HEK293 (cell line): ENCODE measurements at regions not wholly inside any gene's neighbourhood (a gene's known extent, or its start where the extent isn't known, plus 50 kb on each side); places are given as distances from the start of the nearest gene placed in this dataset.

Source experiments
- CTCF ChIA-PET: fragments of 350-600 bp; formaldehyde crosslinking; extraction: SDS; loops from one replicate; lab custom pipeline; 2021; ENCODE audit warnings: antibody characterized with exemption; lab: Yijun Ruan, JAX
- POLR2A ChIA-PET: fragments of 300-600 bp; formaldehyde crosslinking; extraction: SDS; loops from one replicate; lab custom pipeline; 2020; ENCODE audit warnings: antibody characterized with exemption, inconsistent platforms; lab: Yijun Ruan, JAX
- H3K27ac ChIP-seq: fragments of 200-500 bp; sonication (Bioruptor generic); 2 replicates; pipeline ENCODE4 v1.5.1; 2014; ENCODE audit warnings: low read depth, low read length, control low read depth, inconsistent platforms; ENCODE audit errors: extremely low read depth
- H3K36me3 ChIP-seq, 2 experiments: fragments of 200-500 bp in 1 of 2; sonication (Bioruptor generic) in 1 of 2; 1 replicate in 1 of 2; 2 replicates in 1 of 2; pipeline ENCODE4 v1.5.1; 2014 to 2017; ENCODE audit warnings: inconsistent platforms in 2 of 2, low read length in 2 of 2; ENCODE audit not compliant: control insufficient read depth in 2 of 2, insufficient read depth in 1 of 2
- H3K4me1 ChIP-seq: fragments of 200-500 bp; sonication (Bioruptor generic); 2 replicates; pipeline ENCODE4 v1.5.1; 2014; ENCODE audit warnings: mild to moderate bottlenecking, low read length, inconsistent platforms; ENCODE audit not compliant: control insufficient read depth, insufficient read depth
- H3K4me3 ChIP-seq: 2 replicates; pipeline ENCODE4 v1.5.1; 2011; ENCODE audit warnings: low read depth, mild to moderate bottlenecking, control low read depth, low read length, moderate library complexity
- H3K9me3 ChIP-seq: fragments of 200-500 bp; sonication (Bioruptor generic); 2 replicates; pipeline ENCODE4 v1.5.1; 2014; ENCODE audit warnings: low read depth, low read length, inconsistent platforms; ENCODE audit not compliant: control insufficient read depth, insufficient read depth
- ZBTB8A ChIP-seq: fragments of 450-650 bp; formaldehyde crosslinking; IDR thresholded peaks from 2 replicates; pipeline ENCODE4 v1.5.1; 2016; ENCODE audit warnings: missing biosample characterization, missing genetic modification characterization
- ZFP37 ChIP-seq: fragments of 450-650 bp; formaldehyde crosslinking; IDR thresholded peaks from 2 replicates; pipeline ENCODE4 v1.5.1; 2016; ENCODE audit warnings: missing biosample characterization, missing genetic modification characterization
- ZNF350 ChIP-seq: fragments of 450-650 bp; formaldehyde crosslinking; IDR thresholded peaks from 2 replicates; pipeline ENCODE4 v1.5.0; 2017; ENCODE audit warnings: missing biosample characterization, mild to moderate bottlenecking, missing genetic modification characterization
- ZNF596 ChIP-seq: fragments of 450-650 bp; IDR thresholded peaks from 2 replicates; pipeline ENCODE4 v1.5.0; 2018; ENCODE audit warnings: missing biosample characterization, mild to moderate bottlenecking, missing genetic modification characterization, moderate library complexity
- ZNF626 ChIP-seq: fragments of 450-650 bp; sonication (Bioruptor Pico); formaldehyde crosslinking; IDR thresholded peaks from 2 replicates; pipeline ENCODE4 v1.5.1; 2018; ENCODE audit warnings: missing biosample characterization, missing genetic modification characterization, inconsistent platforms
- ZNF654 ChIP-seq: fragments of 450-650 bp; formaldehyde crosslinking; IDR thresholded peaks from 2 replicates; pipeline ENCODE4 v1.5.1; 2016; ENCODE audit warnings: low read depth, missing biosample characterization, missing genetic modification characterization
- ZNF670 ChIP-seq: fragments of 450-650 bp; formaldehyde crosslinking; IDR thresholded peaks from 2 replicates; pipeline ENCODE4 v1.5.1; 2016; ENCODE audit warnings: missing biosample characterization, missing genetic modification characterization, low read depth
- ZNF791 ChIP-seq: fragments of 450-650 bp; formaldehyde crosslinking; IDR thresholded peaks from 2 replicates; pipeline ENCODE4 v1.5.1; 2016; ENCODE audit warnings: missing biosample characterization, missing genetic modification characterization
- TF ChIP-seq, protein P1 (sequence below): fragments of 450-650 bp; formaldehyde crosslinking; IDR thresholded peaks from 2 replicates; pipeline ENCODE4 v1.5.1; 2017; ENCODE audit warnings: missing biosample characterization, missing genetic modification characterization
- TF ChIP-seq, protein P2 (sequence below): fragments of 450-650 bp; formaldehyde crosslinking; IDR thresholded peaks from 2 replicates; pipeline ENCODE4 v1.5.0; 2017; ENCODE audit warnings: missing biosample characterization, missing genetic modification characterization, borderline replicate concordance
- TF ChIP-seq, protein P3 (sequence below): fragments of 450-650 bp; formaldehyde crosslinking; IDR thresholded peaks from 2 replicates; pipeline ENCODE4 v1.5.1; 2016; ENCODE audit warnings: missing biosample characterization, missing genetic modification characterization, borderline replicate concordance
- TF ChIP-seq, protein P4 (sequence below): fragments of 450-650 bp; formaldehyde crosslinking; conservative IDR thresholded peaks from 2 replicates; pipeline ENCODE4 v1.5.1; 2016; ENCODE audit warnings: low read depth, missing biosample characterization, missing genetic modification characterization
- TF ChIP-seq, protein P5 (sequence below): fragments of 450-650 bp; formaldehyde crosslinking; conservative IDR thresholded peaks from 2 replicates; pipeline ENCODE4 v1.5.1; 2016; ENCODE audit warnings: low read depth, missing biosample characterization, missing genetic modification characterization
- TF ChIP-seq, protein P6 (sequence below): fragments of 450-650 bp; formaldehyde crosslinking; IDR thresholded peaks from 2 replicates; pipeline ENCODE4 v1.5.1; 2016; ENCODE audit warnings: missing biosample characterization, missing genetic modification characterization, low read depth

DNA sequence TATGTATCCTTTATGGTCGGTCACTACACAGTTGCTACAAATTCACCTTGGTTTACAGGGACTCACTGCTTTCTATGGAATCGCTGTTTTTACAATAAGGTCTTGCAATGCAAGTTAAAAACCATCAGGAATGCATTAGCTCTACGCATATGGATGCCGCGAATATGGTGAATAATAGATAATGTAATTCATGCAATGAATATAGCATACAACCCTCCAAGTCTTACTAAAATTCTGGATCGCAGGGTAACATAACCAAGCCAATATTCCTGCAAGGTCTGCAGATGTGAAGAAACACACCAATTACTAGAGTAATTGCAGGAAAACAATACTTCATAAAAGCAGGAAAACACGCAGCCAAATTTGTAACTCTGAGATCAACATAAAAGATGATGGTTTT, 75.6 kb upstream of the BACE2 start:
- Histone ChIP-seq H3K36me3 (no peaks in the 10 kb centered on the region), H3K4me3 (no peak overlapping the region)
- TF ChIP-seq, protein P1, sequence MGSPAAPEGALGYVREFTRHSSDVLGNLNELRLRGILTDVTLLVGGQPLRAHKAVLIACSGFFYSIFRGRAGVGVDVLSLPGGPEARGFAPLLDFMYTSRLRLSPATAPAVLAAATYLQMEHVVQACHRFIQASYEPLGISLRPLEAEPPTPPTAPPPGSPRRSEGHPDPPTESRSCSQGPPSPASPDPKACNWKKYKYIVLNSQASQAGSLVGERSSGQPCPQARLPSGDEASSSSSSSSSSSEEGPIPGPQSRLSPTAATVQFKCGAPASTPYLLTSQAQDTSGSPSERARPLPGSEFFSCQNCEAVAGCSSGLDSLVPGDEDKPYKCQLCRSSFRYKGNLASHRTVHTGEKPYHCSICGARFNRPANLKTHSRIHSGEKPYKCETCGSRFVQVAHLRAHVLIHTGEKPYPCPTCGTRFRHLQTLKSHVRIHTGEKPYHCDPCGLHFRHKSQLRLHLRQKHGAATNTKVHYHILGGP: no peak
- TF ChIP-seq, protein P2, sequence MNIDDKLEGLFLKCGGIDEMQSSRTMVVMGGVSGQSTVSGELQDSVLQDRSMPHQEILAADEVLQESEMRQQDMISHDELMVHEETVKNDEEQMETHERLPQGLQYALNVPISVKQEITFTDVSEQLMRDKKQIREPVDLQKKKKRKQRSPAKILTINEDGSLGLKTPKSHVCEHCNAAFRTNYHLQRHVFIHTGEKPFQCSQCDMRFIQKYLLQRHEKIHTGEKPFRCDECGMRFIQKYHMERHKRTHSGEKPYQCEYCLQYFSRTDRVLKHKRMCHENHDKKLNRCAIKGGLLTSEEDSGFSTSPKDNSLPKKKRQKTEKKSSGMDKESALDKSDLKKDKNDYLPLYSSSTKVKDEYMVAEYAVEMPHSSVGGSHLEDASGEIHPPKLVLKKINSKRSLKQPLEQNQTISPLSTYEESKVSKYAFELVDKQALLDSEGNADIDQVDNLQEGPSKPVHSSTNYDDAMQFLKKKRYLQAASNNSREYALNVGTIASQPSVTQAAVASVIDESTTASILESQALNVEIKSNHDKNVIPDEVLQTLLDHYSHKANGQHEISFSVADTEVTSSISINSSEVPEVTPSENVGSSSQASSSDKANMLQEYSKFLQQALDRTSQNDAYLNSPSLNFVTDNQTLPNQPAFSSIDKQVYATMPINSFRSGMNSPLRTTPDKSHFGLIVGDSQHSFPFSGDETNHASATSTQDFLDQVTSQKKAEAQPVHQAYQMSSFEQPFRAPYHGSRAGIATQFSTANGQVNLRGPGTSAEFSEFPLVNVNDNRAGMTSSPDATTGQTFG (tag by site-specific recombination): no peak
- TF ChIP-seq ZNF654 (tag by site-specific recombination) (no peak), ZNF626 (tag by site-specific recombination) (no peak)
- TF ChIP-seq, protein P3, sequence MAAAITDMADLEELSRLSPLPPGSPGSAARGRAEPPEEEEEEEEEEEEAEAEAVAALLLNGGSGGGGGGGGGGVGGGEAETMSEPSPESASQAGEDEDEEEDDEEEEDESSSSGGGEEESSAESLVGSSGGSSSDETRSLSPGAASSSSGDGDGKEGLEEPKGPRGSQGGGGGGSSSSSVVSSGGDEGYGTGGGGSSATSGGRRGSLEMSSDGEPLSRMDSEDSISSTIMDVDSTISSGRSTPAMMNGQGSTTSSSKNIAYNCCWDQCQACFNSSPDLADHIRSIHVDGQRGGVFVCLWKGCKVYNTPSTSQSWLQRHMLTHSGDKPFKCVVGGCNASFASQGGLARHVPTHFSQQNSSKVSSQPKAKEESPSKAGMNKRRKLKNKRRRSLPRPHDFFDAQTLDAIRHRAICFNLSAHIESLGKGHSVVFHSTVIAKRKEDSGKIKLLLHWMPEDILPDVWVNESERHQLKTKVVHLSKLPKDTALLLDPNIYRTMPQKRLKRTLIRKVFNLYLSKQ (tag by site-specific recombination): no peak
- TF ChIP-seq, all 188 proteins: peak for 0
- Histone ChIP-seq H3K4me1 (no peaks in the 10 kb centered on the region), H3K9me3 (no peaks in the 10 kb centered on the region), H3K27ac (no peak overlapping the region)
- POLR2A ChIA-PET: no interaction called here
- CTCF ChIA-PET: no interaction called here

DNA sequence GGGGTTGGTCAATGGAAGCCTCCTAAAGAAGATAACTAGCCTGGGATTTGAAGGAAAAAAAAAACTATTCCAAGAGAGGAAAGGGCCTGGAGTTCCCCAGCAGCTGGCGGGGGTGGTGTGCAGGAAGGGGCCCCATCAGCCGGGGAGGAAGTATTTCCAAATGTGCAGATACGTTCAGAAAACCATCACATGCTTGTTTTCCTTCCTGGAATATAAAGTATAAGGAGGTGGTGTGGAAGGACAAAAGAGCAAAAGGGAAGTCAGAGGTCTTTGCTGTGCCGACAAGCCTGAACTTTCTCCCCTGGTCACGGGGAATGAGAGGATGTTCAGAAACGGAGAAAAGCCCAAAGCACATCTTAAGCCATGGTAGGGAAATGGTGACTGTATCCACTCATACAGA, 72.0 kb upstream of the BACE2 start:
- ChIA-PET CTCF (interaction anchor here (0.6 kb wide), 1 partner anchor 438 kb away, joined by 3 read pairs; no protein-coding TSS in a partner anchor), POLR2A (no interaction called here)
- H3K4me1 ChIP-seq: no peaks in the 10 kb centered on the region
- H3K4me3 ChIP-seq: no peak overlapping the region
- no peaks in the 10 kb centered on the region for H3K9me3 ChIP-seq
- H3K36me3 ChIP-seq: no peaks in the 10 kb centered on the region
- TF ChIP-seq ZBTB8A (tag by site-specific recombination): no peak
- TF ChIP-seq, protein P4, sequence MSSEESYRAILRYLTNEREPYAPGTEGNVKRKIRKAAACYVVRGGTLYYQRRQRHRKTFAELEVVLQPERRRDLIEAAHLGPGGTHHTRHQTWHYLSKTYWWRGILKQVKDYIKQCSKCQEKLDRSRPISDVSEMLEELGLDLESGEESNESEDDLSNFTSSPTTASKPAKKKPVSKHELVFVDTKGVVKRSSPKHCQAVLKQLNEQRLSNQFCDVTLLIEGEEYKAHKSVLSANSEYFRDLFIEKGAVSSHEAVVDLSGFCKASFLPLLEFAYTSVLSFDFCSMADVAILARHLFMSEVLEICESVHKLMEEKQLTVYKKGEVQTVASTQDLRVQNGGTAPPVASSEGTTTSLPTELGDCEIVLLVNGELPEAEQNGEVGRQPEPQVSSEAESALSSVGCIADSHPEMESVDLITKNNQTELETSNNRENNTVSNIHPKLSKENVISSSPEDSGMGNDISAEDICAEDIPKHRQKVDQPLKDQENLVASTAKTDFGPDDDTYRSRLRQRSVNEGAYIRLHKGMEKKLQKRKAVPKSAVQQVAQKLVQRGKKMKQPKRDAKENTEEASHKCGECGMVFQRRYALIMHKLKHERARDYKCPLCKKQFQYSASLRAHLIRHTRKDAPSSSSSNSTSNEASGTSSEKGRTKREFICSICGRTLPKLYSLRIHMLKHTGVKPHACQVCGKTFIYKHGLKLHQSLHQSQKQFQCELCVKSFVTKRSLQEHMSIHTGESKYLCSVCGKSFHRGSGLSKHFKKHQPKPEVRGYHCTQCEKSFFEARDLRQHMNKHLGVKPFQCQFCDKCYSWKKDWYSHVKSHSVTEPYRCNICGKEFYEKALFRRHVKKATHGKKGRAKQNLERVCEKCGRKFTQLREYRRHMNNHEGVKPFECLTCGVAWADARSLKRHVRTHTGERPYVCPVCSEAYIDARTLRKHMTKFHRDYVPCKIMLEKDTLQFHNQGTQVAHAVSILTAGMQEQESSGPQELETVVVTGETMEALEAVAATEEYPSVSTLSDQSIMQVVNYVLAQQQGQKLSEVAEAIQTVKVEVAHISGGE (tag by site-specific recombination): no peak
- TF ChIP-seq ZNF350: no peak
- no peak for TF ChIP-seq ZFP37 (tag by site-specific recombination)
- TF ChIP-seq, protein P5, sequence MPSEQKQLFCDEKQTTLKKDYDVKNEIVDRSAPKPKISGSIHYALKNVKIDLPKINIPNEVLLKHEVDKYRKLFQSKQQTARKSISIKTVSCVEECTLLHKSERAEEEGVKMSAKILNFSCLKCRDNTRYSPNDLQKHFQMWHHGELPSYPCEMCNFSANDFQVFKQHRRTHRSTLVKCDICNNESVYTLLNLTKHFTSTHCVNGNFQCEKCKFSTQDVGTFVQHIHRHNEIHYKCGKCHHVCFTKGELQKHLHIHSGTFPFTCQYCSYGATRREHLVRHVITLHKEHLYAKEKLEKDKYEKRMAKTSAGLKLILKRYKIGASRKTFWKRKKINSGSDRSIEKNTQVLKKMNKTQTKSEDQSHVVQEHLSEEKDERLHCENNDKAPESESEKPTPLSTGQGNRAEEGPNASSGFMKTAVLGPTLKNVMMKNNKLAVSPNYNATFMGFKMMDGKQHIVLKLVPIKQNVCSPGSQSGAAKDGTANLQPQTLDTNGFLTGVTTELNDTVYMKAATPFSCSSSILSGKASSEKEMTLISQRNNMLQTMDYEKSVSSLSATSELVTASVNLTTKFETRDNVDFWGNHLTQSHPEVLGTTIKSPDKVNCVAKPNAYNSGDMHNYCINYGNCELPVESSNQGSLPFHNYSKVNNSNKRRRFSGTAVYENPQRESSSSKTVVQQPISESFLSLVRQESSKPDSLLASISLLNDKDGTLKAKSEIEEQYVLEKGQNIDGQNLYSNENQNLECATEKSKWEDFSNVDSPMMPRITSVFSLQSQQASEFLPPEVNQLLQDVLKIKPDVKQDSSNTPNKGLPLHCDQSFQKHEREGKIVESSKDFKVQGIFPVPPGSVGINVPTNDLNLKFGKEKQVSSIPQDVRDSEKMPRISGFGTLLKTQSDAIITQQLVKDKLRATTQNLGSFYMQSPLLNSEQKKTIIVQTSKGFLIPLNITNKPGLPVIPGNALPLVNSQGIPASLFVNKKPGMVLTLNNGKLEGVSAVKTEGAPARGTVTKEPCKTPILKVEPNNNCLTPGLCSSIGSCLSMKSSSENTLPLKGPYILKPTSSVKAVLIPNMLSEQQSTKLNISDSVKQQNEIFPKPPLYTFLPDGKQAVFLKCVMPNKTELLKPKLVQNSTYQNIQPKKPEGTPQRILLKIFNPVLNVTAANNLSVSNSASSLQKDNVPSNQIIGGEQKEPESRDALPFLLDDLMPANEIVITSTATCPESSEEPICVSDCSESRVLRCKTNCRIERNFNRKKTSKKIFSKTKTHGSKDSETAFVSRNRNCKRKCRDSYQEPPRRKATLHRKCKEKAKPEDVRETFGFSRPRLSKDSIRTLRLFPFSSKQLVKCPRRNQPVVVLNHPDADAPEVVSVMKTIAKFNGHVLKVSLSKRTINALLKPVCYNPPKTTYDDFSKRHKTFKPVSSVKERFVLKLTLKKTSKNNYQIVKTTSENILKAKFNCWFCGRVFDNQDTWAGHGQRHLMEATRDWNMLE (tag by site-specific recombination): no peak
- TF ChIP-seq ZNF596: no peak
- TF ChIP-seq ZNF791 (tag by site-specific recombination): no peak
- no peak for TF ChIP-seq ZNF670 (tag by site-specific recombination)
- TF ChIP-seq, protein P6, sequence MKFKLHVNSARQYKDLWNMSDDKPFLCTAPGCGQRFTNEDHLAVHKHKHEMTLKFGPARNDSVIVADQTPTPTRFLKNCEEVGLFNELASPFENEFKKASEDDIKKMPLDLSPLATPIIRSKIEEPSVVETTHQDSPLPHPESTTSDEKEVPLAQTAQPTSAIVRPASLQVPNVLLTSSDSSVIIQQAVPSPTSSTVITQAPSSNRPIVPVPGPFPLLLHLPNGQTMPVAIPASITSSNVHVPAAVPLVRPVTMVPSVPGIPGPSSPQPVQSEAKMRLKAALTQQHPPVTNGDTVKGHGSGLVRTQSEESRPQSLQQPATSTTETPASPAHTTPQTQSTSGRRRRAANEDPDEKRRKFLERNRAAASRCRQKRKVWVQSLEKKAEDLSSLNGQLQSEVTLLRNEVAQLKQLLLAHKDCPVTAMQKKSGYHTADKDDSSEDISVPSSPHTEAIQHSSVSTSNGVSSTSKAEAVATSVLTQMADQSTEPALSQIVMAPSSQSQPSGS (tag by site-specific recombination): no peak
- no peak overlapping the region for H3K27ac ChIP-seq
